Endothelial cell of umbilical vein (primary cell): ENCODE measurements at regions not wholly inside any gene's neighbourhood (a gene's known extent, or its start where the extent isn't known, plus 50 kb on each side); places are given as distances from the start of the nearest gene placed in this dataset.

ENCODE experiments used
- BruUV-seq: library from RNA; stranded (reverse); fragments of 400-500 nt; replicated peaks from 2 replicates; lab custom pipeline; 2021; lab: Mats Ljungman, UMichigan
- CTCF ChIA-PET: fragments of 300-600, 350-600 bp; sonication (Branson Sonifier 250); formaldehyde crosslinking; loops from one replicate; lab custom pipeline; 2021; ENCODE audit warnings: antibody characterized with exemption, inconsistent platforms; lab: Charles Lee
- POLR2A ChIA-PET: fragments of 300-600, 350-600 bp; sonication (Branson Sonifier 250); formaldehyde crosslinking; loops from one replicate; lab custom pipeline; 2021; ENCODE audit warnings: antibody characterized with exemption, inconsistent platforms; lab: Charles Lee
- DNase-seq: peaks from one replicate; pipeline ENCODE4 v3.0.0-alpha.2; 2011; ENCODE audit warnings: low read depth, low spot score
- FAIRE-seq: peaks from 2 replicates; lab custom pipeline; 2011; peaks lifted over from hg19 to GRCh38; lab: Jason Lieb, UNC
- H2AFZ ChIP-seq: 2 replicates; pipeline ENCODE4 v1.6.0; 2012; ENCODE audit warnings: low read depth, low read length, control low read depth, inconsistent platforms
- H3K27ac ChIP-seq: 2 replicates; pipeline ENCODE4 v1.5.1; 2011; ENCODE audit warnings: low read depth, mild to moderate bottlenecking, control low read depth, low read length, moderate library complexity; ENCODE audit not compliant: insufficient read depth
- H3K27me3 ChIP-seq, 2 experiments: 2 replicates each; pipeline versions ENCODE4 v1.6.0 to v1.6.1; 2011; ENCODE audit warnings: low read length in 2 of 2, mixed read lengths in 1 of 2; ENCODE audit not compliant: control insufficient read depth in 2 of 2, insufficient read depth in 2 of 2
- H3K36me3 ChIP-seq, 2 experiments: 2 replicates in 1 of 2; 3 replicates in 1 of 2; pipeline ENCODE4 v1.5.1; 2011; ENCODE audit warnings: low read length in 2 of 2, mild to moderate bottlenecking in 1 of 2, moderate library complexity in 1 of 2; ENCODE audit not compliant: control insufficient read depth in 2 of 2, insufficient read depth in 2 of 2; ENCODE audit errors: extremely low read depth in 1 of 2
- H3K4me1 ChIP-seq: 3 replicates; pipeline ENCODE4 v1.5.1; 2011; ENCODE audit warnings: mild to moderate bottlenecking, low read length; ENCODE audit not compliant: control insufficient read depth, insufficient read depth; ENCODE audit errors: extremely low read depth
- H3K4me2 ChIP-seq: 2 replicates; pipeline ENCODE4 v1.6.1; 2011; ENCODE audit warnings: low read length, control low read depth, mixed read lengths; ENCODE audit not compliant: insufficient read depth
- H3K4me3 ChIP-seq, 3 experiments: fragments of 200-600 bp in 1 of 3; sonication (generic), shearing (Covaris generic) in 1 of 3; replicated peaks in 1 of 3; 2 replicates each; pipeline ENCODE4 v1.5.1; 2011 to 2016; ENCODE audit warnings: control low read depth in 3 of 3, low read length in 3 of 3, mild to moderate bottlenecking in 2 of 3, inconsistent platforms in 1 of 3, low read depth in 1 of 3, moderate library complexity in 1 of 3; ENCODE audit not compliant: insufficient read depth in 1 of 3
- H3K79me2 ChIP-seq: 2 replicates; pipeline ENCODE4 v1.6.0; 2012; ENCODE audit warnings: low read length, inconsistent platforms; ENCODE audit not compliant: control insufficient read depth, insufficient read depth
- H3K9ac ChIP-seq: replicated peaks from 2 replicates; pipeline ENCODE3; 2011; ENCODE audit warnings: low read length, control low read depth; ENCODE audit not compliant: insufficient read depth; ENCODE audit errors: extremely low read depth
- H3K9me1 ChIP-seq: replicated peaks from 3 replicates; pipeline ENCODE4 v1.6.0; 2011; ENCODE audit warnings: mild to moderate bottlenecking, low read length; ENCODE audit not compliant: control insufficient read depth, insufficient read depth; ENCODE audit errors: extremely low read depth
- H3K9me3 ChIP-seq: replicated peaks from 2 replicates; pipeline ENCODE4 v1.5.1; 2012; ENCODE audit warnings: low read length, inconsistent platforms; ENCODE audit not compliant: control insufficient read depth, insufficient read depth
- H4K20me1 ChIP-seq: replicated peaks from 2 replicates; pipeline ENCODE3; 2011; ENCODE audit warnings: mild to moderate bottlenecking, low read length; ENCODE audit not compliant: control insufficient read depth, insufficient read depth; ENCODE audit errors: extremely low read depth
- CTCF ChIP-seq, 2 donors: IDR thresholded peaks; 1 replicate in 1 of 2; 2 replicates in 1 of 2; pipeline ENCODE4 v1.5.1; 2011; ENCODE audit warnings: low read length in 2 of 2, mild to moderate bottlenecking in 2 of 2, moderate library complexity in 2 of 2, control low read depth in 1 of 2, inconsistent platforms in 1 of 2, low read depth in 1 of 2; ENCODE audit not compliant: insufficient read depth in 1 of 2; ENCODE audit errors: extremely low read depth in 1 of 2
- EZH2 ChIP-seq: IDR thresholded peaks from 2 replicates; pipeline ENCODE4 v1.6.1; 2012; ENCODE audit warnings: borderline replicate concordance, low read depth, mild to moderate bottlenecking, moderate library complexity, low read length, inconsistent platforms; ENCODE audit not compliant: severe bottlenecking
- GATA2 ChIP-seq: IDR thresholded peaks from 2 replicates; pipeline ENCODE4 v1.7.0; 2011; ENCODE audit warnings: low read depth, mild to moderate bottlenecking, moderate library complexity, mixed read lengths, low read length; ENCODE audit not compliant: insufficient read length, insufficient read depth
- JUN ChIP-seq: IDR thresholded peaks from 2 replicates; pipeline ENCODE4 v1.6.1; 2011; ENCODE audit warnings: borderline replicate concordance, low read depth; ENCODE audit not compliant: insufficient read length, insufficient read depth
- POLR2A ChIP-seq: IDR thresholded peaks from 2 replicates; pipeline ENCODE4 v1.6.1; 2012; ENCODE audit warnings: low read depth, mild to moderate bottlenecking, control low read depth, low read length
- POLR2AphosphoS5 ChIP-seq: IDR thresholded peaks from 2 replicates; pipeline ENCODE4 v1.6.1; 2012; ENCODE audit warnings: low read depth, mild to moderate bottlenecking, control low read depth, low read length, moderate library complexity; ENCODE audit not compliant: insufficient read depth
- dilution Hi-C: fragments of 300-500 bp; cut with MboI; formaldehyde crosslinking; loops from one replicate; pipeline ENCODE4 v1.15.0; 2019; ENCODE audit warnings: low sequenced_read_pairs; ENCODE audit not compliant: extremely low pct_ligation_motif_present
- intact Hi-C: fragments of 100-400 bp; cut with micrococcal nuclease; formaldehyde crosslinking; loops from one replicate; pipeline ENCODE4 v1.10.0; 2022

GRCh38 chr2:147450661-147451510 is 393.9 kb upstream of the ACVR2A start:
- no peaks in the 10 kb centered on the region for H4K20me1 ChIP-seq
- H2AFZ ChIP-seq = no peak overlapping the region
- no peaks in the 10 kb centered on the region for H3K9me1 ChIP-seq
- BruUV-seq = no TSS peak
- H3K79me2 ChIP-seq = no peaks in the 10 kb centered on the region
- no peak for FAIRE-seq
- H3K9me3 ChIP-seq = no peaks in the 10 kb centered on the region
- no peak overlapping the region for H3K4me2 ChIP-seq
- no peaks in the 10 kb centered on the region for H3K36me3 ChIP-seq
- no peak for DNase-seq
- TF ChIP-seq GATA2 (no peak), POLR2AphosphoS5 (no peak), JUN (no peak), POLR2A (no peak)
- ChIA-PET CTCF (no interaction called here), POLR2A (no interaction called here)
- H3K4me1 ChIP-seq = no peaks in the 10 kb centered on the region
- dilution Hi-C loops (no loop called here), intact Hi-C loops (no loop called here)
- no peaks in the 10 kb centered on the region for H3K27me3 ChIP-seq
- no peak overlapping the region for H3K9ac ChIP-seq
- H3K4me3 ChIP-seq = no peak overlapping the region
- no peak overlapping the region for H3K27ac ChIP-seq

- no TSS peak for BruUV-seq
- no peak overlapping the region for H3K9ac ChIP-seq
- H3K36me3 ChIP-seq = no peaks in the 10 kb centered on the region
- H3K27me3 ChIP-seq = no peaks in the 10 kb centered on the region
- no peaks in the 10 kb centered on the region for H3K79me2 ChIP-seq
- TF ChIP-seq POLR2AphosphoS5 (no peak), CTCF (IDR thresholded peaks at IDR 0.05; ENCODE audit: extremely low read depth in 1 of 2, insufficient read depth in 1 of 2, low read depth in 1 of 2, low read length in 2 of 2) (no peak), JUN (no peak), EZH2 (no peak)
- no peaks in the 10 kb centered on the region for H4K20me1 ChIP-seq
- dilution Hi-C loops (no loop called here), intact Hi-C loops (no loop called here)
- DNase-seq (no peak), FAIRE-seq (no peak)
- H2AFZ ChIP-seq = no peak overlapping the region
- no peaks in the 10 kb centered on the region for H3K9me1 ChIP-seq
- H3K9me3 ChIP-seq = no peaks in the 10 kb centered on the region
- POLR2A ChIA-PET = no interaction called here
- CTCF ChIA-PET = no interaction called here
- no peak overlapping the region for H3K4me3 ChIP-seq
- H3K4me1 ChIP-seq = no peaks in the 10 kb centered on the region
- H3K27ac ChIP-seq = no peak overlapping the region
- H3K4me2 ChIP-seq = no peak overlapping the region
Measured at GRCh38 chr2:147449323-147449991, 395.4 kb upstream of the ACVR2A start.
